A673 (cell line): ENCODE measurements at regions not wholly inside any gene's neighbourhood (a gene's known extent, or its start where the extent isn't known, plus 50 kb on each side); places are given as distances from the start of the nearest gene placed in this dataset.

Experiments
- BruUV-seq: library from RNA; stranded (reverse); fragments of 400-500 nt; replicated peaks from 2 replicates; lab custom pipeline; 2021; lab: Mats Ljungman, UMichigan
- CTCF ChIA-PET: fragments of 300-600 bp; sonication (Branson Sonifier 250); formaldehyde crosslinking; loops from one replicate; lab custom pipeline; 2022; ENCODE audit warnings: antibody characterized with exemption; lab: Charles Lee
- POLR2A ChIA-PET: fragments of 300-600 bp; sonication (Branson Sonifier 250); formaldehyde crosslinking; loops from one replicate; lab custom pipeline; 2022; ENCODE audit warnings: antibody characterized with exemption; ENCODE audit not compliant: low non-redundant PET; lab: Charles Lee
- DNase-seq: peaks from one replicate; pipeline ENCODE4 v3.0.0-alpha.2; 2015; ENCODE audit warnings: low spot score
- H3K27ac ChIP-seq: fragments of 200-600 bp; sonication (generic); 2 replicates; pipeline ENCODE4 v1.5.1; 2016; ENCODE audit warnings: mixed run types, low read depth, mild to moderate bottlenecking, mixed read lengths, antibody characterized with exemption, low read length; ENCODE audit not compliant: poor library complexity, severe bottlenecking
- H3K27me3 ChIP-seq: fragments of 200-600 bp; sonication (generic); replicated peaks from 2 replicates; pipeline ENCODE4 v1.6.1; 2017; ENCODE audit warnings: mixed run types, low read depth, mild to moderate bottlenecking, mixed read lengths, antibody characterized with exemption, low read length; ENCODE audit not compliant: insufficient read depth, poor library complexity
- H3K36me3 ChIP-seq: fragments of 200-600 bp; sonication (generic); 2 replicates; pipeline ENCODE4 v1.6.1; 2016; ENCODE audit warnings: mixed run types, mild to moderate bottlenecking, mixed read lengths, antibody characterized with exemption, low read length; ENCODE audit not compliant: insufficient read depth, poor library complexity, severe bottlenecking
- H3K4me1 ChIP-seq: fragments of 200-600 bp; sonication (generic); 2 replicates; pipeline ENCODE4 v1.6.1; 2017; ENCODE audit warnings: mixed run types, mild to moderate bottlenecking, mixed read lengths, antibody characterized with exemption, low read length; ENCODE audit not compliant: insufficient read depth, poor library complexity, severe bottlenecking
- H3K4me3 ChIP-seq: fragments of 200-600 bp; sonication (generic); 2 replicates; pipeline ENCODE4 v1.5.1; 2016; ENCODE audit warnings: low read depth, mixed run types, mild to moderate bottlenecking, mixed read lengths, low read length; ENCODE audit not compliant: poor library complexity, severe bottlenecking
- H3K9me3 ChIP-seq: fragments of 200-600 bp; sonication (generic); 2 replicates; pipeline ENCODE4 v1.6.1; 2016; ENCODE audit warnings: mixed run types, low read depth, mild to moderate bottlenecking, mixed read lengths, antibody characterized with exemption, low read length; ENCODE audit not compliant: poor library complexity, severe bottlenecking
- EZH2 ChIP-seq: fragments of 200-600 bp; sonication (generic); IDR thresholded peaks from 2 replicates; pipeline ENCODE4 v1.6.1; 2017; ENCODE audit warnings: borderline replicate concordance, low read depth, mild to moderate bottlenecking, mixed read lengths, antibody characterized with exemption, low read length; ENCODE audit not compliant: poor library complexity, severe bottlenecking
- intact Hi-C: fragments of 100-400 bp; cut with micrococcal nuclease; formaldehyde crosslinking; loops from one replicate; pipeline ENCODE4 v1.10.0; 2022; ENCODE audit not compliant: unreplicated experiment
- TF ChIP-seq, protein P1 (sequence below): fragments of 300-800, 200-600 bp; sonication (generic); conservative IDR thresholded peaks from 2 replicates; pipeline ENCODE4 v1.5.1; 2017; ENCODE audit warnings: low read depth, mild to moderate bottlenecking, antibody characterized with exemption, low read length, moderate library complexity, mixed read lengths

DNA sequence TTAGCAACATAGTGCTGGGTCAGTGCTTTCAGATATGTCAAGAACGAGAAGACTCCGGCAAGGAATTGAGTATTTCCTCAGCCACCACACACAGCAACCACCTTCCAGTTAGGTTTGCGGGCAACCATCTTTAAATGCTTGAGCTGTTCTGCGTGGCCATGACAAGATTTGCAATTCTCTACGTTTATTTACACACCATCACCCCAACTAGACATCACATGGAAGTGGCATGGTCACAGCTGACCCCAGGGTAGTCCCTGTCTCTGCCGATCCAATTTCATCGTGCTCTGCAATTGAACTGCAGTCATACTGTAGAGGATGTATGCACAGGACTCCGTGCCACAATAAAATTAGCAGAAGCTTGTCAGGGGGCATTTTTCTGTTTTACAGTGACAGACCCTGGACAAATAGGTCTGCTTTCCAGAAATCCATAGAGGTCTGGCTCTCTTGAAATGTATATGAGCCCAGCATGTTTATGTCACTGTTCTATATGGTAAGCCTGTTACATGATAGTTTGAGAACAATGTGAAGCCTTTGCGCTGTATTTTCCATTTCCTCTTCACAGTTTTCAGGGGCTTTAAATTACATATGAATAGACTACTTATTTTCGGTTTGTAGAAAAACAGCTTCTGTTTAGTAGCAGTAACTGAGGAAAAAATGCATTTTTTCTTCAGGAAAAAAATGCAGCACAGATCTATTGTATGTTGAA is 605.2 kb downstream of the NR4A2 start:
- Histone ChIP-seq H3K9me3 (no peaks in the 10 kb centered on the region), H3K4me1 (no peaks in the 10 kb centered on the region), H3K27ac (no peak overlapping the region), H3K36me3 (no peaks in the 10 kb centered on the region), H3K27me3 (no peaks in the 10 kb centered on the region), H3K4me3 (no peak overlapping the region)
- no TSS peak for BruUV-seq
- DNase-seq, result no peak
- intact Hi-C loops, result no loop called here
- ChIA-PET POLR2A (no interaction called here), CTCF (no interaction called here)
- TF ChIP-seq, protein P1, sequence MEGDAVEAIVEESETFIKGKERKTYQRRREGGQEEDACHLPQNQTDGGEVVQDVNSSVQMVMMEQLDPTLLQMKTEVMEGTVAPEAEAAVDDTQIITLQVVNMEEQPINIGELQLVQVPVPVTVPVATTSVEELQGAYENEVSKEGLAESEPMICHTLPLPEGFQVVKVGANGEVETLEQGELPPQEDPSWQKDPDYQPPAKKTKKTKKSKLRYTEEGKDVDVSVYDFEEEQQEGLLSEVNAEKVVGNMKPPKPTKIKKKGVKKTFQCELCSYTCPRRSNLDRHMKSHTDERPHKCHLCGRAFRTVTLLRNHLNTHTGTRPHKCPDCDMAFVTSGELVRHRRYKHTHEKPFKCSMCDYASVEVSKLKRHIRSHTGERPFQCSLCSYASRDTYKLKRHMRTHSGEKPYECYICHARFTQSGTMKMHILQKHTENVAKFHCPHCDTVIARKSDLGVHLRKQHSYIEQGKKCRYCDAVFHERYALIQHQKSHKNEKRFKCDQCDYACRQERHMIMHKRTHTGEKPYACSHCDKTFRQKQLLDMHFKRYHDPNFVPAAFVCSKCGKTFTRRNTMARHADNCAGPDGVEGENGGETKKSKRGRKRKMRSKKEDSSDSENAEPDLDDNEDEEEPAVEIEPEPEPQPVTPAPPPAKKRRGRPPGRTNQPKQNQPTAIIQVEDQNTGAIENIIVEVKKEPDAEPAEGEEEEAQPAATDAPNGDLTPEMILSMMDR, result no peak
- TF ChIP-seq EZH2, result no peak

DNA sequence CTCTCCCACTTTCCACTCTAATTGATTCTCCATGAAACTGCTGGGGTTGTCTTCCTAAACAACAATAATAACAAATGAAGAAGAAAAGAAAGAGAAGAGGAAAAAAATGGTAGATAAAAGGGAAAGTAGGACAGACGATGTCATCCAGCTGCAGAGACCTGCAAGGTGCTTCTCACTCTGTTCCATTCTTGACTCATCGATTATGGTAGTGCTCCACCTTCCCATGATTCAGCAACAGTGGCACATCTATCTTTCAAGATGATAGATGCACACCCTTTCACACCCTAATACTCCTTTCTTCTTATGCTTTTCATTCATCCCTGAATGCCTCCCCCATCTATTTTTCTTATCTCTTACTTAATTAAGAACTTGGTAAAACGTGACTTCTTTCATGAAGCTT is 610.2 kb downstream of the NR4A2 start:
- Histone ChIP-seq H3K9me3 (no peaks in the 10 kb centered on the region), H3K27ac (no peak overlapping the region), H3K27me3 (no peaks in the 10 kb centered on the region), H3K4me3 (no peak overlapping the region), H3K36me3 (no peaks in the 10 kb centered on the region), H3K4me1 (no peaks in the 10 kb centered on the region)
- POLR2A ChIA-PET, result no interaction called here
- CTCF ChIA-PET, result no interaction called here
- no TSS peak for BruUV-seq
- DNase-seq, result no peak
- intact Hi-C loops, result no loop called here
- TF ChIP-seq EZH2, result no peak

GRCh38 chr2:155715705-155716104 is 616.8 kb downstream of the NR4A2 start:
- no peaks in the 10 kb centered on the region for H3K36me3 ChIP-seq
- ChIA-PET CTCF (no interaction called here), POLR2A (no interaction called here)
- no TSS peak for BruUV-seq
- intact Hi-C loops, result loop anchor here (10.0 kb wide), 1 partner anchor 869 kb away; no protein-coding TSS in a partner anchor
- DNase-seq, result no peak
- no peak overlapping the region for H3K27ac ChIP-seq
- no peak overlapping the region for H3K4me3 ChIP-seq
- H3K27me3 ChIP-seq, result no peaks in the 10 kb centered on the region
- no peaks in the 10 kb centered on the region for H3K9me3 ChIP-seq
- H3K4me1 ChIP-seq, result no peaks in the 10 kb centered on the region
- TF ChIP-seq EZH2, result no peak
- TF ChIP-seq, protein P1, result no peak

DNA sequence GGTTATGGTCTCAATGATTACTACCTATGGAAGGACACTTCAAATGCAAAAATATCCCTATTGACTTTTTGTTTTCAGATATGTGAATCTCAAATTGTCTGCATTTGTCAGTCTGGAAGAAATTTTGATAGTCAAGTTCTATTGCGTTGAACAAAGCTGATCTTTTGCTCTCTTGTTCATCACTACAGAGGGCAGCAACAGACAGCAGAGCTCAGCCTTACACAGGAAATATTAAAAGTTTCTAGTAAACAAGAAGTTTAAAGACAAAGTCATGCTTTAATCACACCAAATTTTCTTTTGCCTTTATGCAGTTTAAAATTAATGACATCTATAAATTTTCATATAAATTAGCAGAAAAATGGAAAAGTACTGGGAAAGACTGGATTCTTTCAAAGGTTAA is 617.5 kb downstream of the NR4A2 start:
- H3K27me3 ChIP-seq, result no peaks in the 10 kb centered on the region
- CTCF ChIA-PET, result no interaction called here
- POLR2A ChIA-PET, result no interaction called here
- TF ChIP-seq EZH2, result no peak
- TF ChIP-seq, protein P1, result no peak
- H3K27ac ChIP-seq, result no peak overlapping the region
- H3K9me3 ChIP-seq, result no peaks in the 10 kb centered on the region
- DNase-seq, result no peak
- no peaks in the 10 kb centered on the region for H3K4me1 ChIP-seq
- no TSS peak for BruUV-seq
- no peak overlapping the region for H3K4me3 ChIP-seq
- intact Hi-C loops, result loop anchor here (10.0 kb wide), 1 partner anchor 870 kb away; no protein-coding TSS in a partner anchor
- no peaks in the 10 kb centered on the region for H3K36me3 ChIP-seq
